SK-MEL-5 (cell line): ENCODE measurements at regions not wholly inside any gene's neighbourhood (a gene's known extent, or its start where the extent isn't known, plus 50 kb on each side); places are given as distances from the start of the nearest gene placed in this dataset.

Source experiments
- DNase-seq: peaks from one replicate; pipeline ENCODE4 v3.0.0-alpha.2; 2016; ENCODE audit warnings: low read depth, low spot score
- in situ Hi-C: cut with HindIII; loops from 2 replicates; pipeline ENCODE4 v1.10.0; 2016; ENCODE audit warnings: low sequenced_read_pairs, high pct_unique_total_duplicates, low pct_unique_long_range_greater_than_20kb

GRCh38 chr12:107328442-107329133 lies 235.2 kb upstream of the CRY1 start:
- in situ Hi-C loops, result no loop called here
- DNase-seq, result no peak

DNA sequence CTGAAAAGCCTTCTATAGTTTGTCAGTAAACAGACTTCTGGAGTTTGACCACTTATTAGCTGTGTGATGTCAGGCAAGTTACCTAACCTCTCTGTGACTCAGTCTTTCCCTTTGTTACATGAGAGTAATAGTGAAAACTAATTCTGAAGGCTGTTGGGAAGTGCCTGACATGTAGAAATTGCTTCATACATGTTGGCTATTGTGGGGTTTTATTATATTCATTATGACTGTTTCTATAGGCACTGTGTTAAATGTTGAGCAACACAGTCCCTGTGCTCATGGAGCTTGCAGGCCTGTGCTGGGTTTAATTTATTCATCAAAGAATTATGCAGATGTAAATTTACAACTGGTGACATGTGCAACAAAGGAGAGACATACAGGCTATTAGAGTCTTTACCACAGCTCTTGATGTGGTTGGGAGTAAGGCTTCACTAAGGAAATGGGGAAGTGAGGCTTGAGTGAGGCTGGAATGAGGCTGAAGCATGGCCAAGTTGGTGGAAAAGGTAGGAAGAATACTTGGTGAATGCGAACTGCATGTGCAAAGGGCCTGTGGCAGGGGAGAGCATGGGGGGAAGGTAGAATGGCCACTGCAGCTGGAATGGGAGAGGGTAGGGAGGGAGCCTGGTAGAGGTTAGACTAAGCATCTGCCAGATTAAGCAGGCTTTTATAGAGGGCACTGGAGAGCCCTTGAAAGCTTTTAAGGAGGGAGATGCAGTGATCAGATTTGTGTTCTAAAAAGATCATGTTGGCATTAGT lies 236.4 kb upstream of the CRY1 start:
- in situ Hi-C loops, result no loop called here
- no peak for DNase-seq

DNA sequence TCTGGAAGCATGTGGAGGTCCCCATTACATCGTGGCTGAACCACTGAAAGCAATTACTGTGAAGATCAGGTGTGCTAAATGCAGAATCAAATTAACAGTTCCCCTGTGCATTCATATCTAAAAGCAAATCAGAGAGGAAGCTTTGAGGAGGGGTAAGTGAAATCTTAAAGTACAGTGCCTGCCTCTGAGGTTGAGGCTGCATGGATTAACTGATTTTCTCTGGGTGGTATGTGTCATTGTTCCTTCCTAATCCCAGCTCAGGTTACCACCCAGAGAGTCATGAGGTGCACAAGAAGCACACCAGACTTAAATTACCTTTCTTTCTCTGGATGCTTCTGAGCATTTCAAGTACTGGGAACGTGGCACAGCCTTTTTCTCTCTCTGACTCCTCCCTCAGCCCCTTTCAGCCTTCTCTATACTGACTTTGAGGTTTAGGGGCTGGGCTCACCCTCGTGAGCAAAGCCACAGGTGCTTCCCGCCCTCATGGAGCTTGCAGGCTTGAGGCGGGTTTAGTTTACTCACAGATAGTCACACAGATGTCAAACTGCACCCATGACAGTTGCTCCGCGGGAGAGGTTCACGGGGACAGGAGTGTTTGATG lies 237.6 kb upstream of the CRY1 start:
- DNase-seq, result no peak
- in situ Hi-C loops, result no loop called here

DNA sequence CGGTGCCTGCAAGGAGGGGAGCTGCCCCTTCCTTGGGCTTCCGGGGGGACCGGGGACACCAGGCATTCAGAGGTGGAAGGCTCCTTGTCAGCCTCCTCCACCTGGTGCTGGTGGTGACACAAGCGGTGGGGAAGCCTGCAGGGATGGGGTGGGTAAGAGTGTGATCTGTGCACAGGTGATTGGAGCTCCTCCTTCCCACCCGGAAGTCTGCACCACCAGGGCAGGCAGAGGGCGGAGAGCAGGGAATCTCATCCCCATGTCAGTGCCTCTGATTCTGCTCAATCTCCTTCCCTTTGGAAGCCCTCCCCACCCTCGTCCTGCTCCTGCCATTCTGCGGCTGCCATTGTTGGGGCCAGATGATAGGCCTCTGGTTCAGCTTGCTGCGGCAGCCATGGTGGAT lies 238.1 kb upstream of the CRY1 start:
- no peak for DNase-seq
- in situ Hi-C loops, result no loop called here

- no peak for DNase-seq
- in situ Hi-C loops, result no loop called here
Observed at GRCh38 chr12:107331912-107332311, 238.6 kb upstream of the CRY1 start.

GRCh38 chr12:107332743-107333142 lies 239.4 kb upstream of the CRY1 start:
- no peak for DNase-seq
- in situ Hi-C loops, result no loop called here

DNA sequence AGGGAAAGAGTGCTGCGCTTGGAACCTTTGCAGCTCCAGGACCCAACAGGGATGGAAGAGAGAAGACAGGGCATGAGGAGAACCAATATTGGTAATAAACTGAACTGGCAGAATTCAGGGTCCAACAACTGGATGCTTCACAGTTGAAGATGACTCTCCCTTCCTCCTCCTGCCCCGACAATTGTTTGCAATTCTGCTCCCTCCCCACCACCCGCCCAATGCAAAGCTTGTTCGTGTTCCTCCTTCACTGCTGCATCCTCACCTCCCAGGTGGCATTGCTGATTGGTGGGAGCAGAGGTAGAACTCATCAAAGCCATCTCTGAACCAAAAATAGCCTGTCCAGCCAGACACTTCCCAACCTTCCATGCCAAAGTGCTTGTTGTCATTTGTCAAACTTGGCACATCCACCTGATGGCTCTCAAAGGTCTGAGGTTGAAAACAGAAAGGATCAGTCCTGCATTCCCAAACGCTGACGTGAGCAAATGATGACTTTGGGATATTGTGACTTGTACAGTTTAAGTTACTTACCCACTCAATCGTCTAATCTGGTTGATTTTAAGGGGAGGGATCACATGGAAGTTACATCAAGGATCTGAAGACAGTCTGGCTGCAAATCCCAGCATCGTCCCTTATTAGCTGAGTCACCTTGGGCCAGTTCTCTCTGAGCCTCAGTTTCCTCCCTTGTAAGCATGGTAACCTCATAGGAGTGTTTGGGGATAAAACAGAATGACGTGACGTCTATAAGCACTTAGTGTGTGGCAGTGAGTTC lies 242.6 kb upstream of the CRY1 start:
- in situ Hi-C loops, result no loop called here

GRCh38 chr12:107336695-107337094 lies 243.3 kb upstream of the CRY1 start:
- DNase-seq, result no peak
- in situ Hi-C loops, result no loop called here

More for the DNA sequence above, 242.6 kb upstream of the CRY1 start:
- DNase-seq, result no peak

DNA sequence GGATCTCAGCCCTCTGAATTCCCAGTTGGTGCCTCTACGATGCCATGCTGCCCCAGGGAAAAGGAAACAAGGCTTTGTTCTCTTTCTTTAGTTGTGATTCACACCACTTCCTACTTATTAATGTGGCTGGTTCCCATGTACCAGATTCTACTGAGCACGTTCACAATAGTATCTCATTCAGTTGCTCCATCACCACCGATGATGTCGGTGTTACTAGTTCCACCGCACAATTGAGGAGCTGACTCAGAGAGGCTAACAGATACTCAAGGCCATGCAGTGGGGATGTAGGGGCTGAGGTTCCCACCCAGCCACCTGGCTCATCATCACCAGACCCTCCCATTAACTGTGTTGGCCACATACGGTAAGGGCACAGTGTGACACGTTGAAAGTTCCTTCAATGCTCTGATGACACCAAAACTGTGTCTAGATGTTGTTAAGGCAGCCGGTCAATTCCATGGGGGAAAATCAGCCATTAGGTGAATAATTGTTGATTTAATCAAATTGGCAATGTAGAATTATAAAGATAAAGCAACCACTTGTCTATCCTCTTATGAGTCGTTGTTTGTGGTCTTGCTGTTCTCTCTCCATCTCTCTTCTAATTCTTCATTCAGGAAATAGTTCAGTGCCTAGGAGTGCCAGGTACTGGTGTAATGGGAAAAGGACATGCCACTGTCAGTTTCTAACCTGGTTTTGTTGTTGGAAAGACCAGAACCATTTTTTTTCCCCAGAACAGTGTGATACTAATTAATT lies 244.2 kb upstream of the CRY1 start:
- in situ Hi-C loops, result no loop called here
- no peak for DNase-seq

- no peak for DNase-seq
- in situ Hi-C loops, result no loop called here
Observed at GRCh38 chr12:107339487-107339886, 246.1 kb upstream of the CRY1 start.

- in situ Hi-C loops, result no loop called here
- DNase-seq, result no peak
Observed at GRCh38 chr12:107339932-107340331, 246.6 kb upstream of the CRY1 start.

DNA sequence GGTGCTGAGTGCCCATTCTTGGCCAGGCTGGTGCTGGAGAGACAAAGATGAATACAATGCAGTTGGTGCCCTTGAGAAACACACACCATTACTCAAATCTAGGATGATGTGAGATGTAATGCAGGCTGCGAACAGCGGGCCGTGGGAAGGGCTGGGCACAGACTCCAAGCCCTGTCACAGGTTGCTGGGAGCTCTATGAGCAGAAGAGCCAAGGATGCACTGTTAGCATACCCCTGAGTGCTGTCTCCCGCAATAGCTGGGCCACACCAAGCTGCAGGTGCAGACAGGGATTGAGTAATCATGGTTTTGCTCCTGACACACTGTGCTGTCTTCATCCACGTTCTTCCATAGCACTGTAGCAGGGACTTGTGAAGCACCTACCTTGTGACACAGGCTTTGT lies 247.5 kb upstream of the CRY1 start:
- in situ Hi-C loops, result no loop called here
- no peak for DNase-seq

DNA sequence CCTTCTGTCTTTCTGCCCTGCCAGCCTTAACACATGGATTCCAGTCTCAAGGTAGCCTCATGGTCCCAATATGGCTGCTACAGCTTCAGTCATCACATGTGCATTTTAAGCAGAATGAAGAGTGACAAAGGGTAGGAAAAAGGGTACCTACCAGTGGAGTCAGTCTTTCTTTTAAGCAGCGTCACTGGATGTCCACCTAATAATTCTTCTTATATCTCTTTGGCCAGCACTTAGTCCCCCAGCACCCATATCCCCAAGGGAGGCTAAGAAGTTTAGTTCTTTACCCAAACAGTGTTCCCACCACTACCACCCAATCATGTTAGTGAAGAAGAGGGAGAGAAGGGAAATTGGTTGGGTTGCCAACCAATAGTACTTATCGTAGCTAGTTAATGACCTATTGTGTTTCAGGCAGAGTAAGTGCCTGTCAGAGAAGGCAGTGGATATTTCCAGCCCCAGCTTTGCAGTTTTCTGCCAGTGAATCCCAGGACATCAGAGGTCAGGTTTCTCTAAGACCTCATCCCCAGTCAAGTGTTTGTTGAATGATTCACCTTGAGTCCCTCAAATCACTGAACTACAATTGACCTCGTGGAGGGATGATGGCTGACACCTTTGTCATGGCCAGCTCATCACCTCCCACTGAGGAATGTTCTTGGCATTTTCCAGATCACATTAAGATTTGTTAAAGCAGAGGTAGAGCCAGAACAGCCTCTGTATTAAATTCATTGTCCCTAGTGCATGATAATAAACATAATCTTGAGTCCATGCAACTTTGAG lies 250.9 kb upstream of the CRY1 start:
- in situ Hi-C loops, result no loop called here
- no peak for DNase-seq

DNA sequence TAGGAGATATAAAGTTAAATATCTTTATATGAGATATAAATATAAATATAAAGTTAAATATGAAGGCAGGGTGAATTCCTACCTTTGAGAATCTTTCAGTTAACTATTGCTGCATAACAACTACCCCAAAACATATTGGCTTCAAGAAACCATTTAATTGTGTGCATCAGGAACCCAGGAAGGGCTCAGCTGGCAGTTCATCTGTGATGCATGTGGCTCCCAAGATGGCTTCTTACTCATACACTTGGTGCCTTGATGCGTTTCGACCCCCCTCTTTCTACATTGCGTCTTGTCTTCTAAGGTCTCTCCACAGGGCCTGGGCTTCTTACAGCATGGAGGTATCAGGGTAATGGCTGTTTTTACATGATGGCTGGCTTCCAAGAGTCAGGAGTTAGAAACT lies 253.9 kb upstream of the CRY1 start:
- DNase-seq, result no peak
- in situ Hi-C loops, result no loop called here

DNA sequence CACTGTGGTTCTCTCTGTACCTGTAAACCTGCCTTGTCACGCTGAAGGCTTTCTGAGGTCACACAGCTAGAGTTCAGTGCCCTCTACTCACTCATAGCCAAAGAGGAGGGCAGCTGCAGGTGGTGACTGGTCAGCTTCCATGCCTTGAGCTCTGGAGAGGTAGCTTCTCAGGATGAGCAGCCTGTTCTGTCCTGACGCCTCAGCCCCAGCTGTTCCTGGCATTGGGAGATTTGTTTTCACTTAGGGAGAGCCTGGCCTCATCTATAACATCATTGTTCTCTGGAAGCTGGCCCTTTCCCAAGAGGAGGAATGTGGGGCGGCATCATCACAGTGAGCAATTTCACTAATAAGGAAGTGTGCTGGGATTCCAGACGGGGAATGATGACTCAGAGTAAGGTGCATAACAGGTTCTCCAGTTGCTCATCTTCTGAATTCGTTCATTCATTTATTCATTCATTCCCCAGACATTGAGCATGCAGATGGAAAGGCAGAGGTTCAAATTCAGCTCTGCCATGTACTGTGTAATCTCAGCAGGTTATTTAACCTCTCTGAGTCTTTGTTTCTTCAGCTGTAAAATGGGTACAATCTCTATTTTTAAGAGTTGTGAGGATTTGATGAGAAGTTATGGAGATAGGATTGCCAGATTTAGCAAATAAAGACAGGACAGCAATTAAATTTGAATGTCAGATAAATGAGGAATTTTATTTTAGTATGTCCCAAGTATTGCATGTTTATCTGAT lies 255.8 kb upstream of the CRY1 start:
- DNase-seq, result peak; percentile 54
- in situ Hi-C loops, result no loop called here

DNA sequence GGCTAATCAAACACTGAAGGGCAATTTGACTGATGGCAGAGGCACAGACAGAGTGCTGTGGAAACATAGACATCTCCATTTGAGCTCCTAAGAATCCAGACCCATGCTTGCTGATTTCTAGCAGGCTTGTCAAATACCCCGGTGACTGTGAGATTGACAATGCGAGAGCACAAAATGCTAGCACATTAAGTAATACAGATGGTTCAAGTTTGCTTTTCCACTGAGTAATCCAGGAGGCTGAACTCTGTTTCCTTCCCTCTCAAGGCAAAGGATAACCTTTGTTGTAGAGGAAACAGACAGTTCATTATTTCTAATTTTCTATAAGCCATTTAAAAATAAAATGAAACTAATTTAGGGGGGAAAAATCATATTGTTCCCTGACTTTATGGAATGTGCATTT lies 256.5 kb upstream of the CRY1 start:
- in situ Hi-C loops, result no loop called here
- DNase-seq, result no peak
